Spinal cord (tissue), 9 donors: ENCODE measurements at regions not wholly inside any gene's neighbourhood (a gene's known extent, or its start where the extent isn't known, plus 50 kb on each side); places are given as distances from the start of the nearest gene placed in this dataset.

ENCODE experiments used
- DNase-seq, 6 donors: peaks; one replicate each; pipeline versions ENCODE4 v3.0.0 to v3.0.0-alpha.2; 2013 to 2015; ENCODE audit warnings: low spot score in 6 of 6, low read depth in 4 of 6
- H3K27ac ChIP-seq: one replicate; pipeline ENCODE4 v1.5.1; 2013; ENCODE audit warnings: low read depth, low read length, control low read depth
- H3K27me3 ChIP-seq: one replicate; pipeline ENCODE4 v1.6.1; 2013; ENCODE audit warnings: low read length; ENCODE audit not compliant: control insufficient read depth, insufficient read depth
- H3K36me3 ChIP-seq: one replicate; pipeline ENCODE4 v1.6.1; 2013; ENCODE audit warnings: low read length; ENCODE audit not compliant: control insufficient read depth, insufficient read depth
- H3K4me1 ChIP-seq: one replicate; pipeline ENCODE4 v1.6.1; 2013; ENCODE audit warnings: low read length; ENCODE audit not compliant: control insufficient read depth, insufficient read depth
- H3K4me3 ChIP-seq: one replicate; pipeline ENCODE4 v1.5.1; 2013; ENCODE audit warnings: low read depth, low read length, control low read depth
- H3K9me3 ChIP-seq: one replicate; pipeline ENCODE4 v1.6.1; 2013; ENCODE audit warnings: low read length; ENCODE audit not compliant: control insufficient read depth, insufficient read depth
- WGBS: methylation state at CpG from one replicate; pipeline ENCODE4 v1.1.5; 2013; ENCODE audit warnings: missing lambda C conversion rate; ENCODE audit not compliant: insufficient coverage; 5-methylcytosine and 5-hydroxymethylcytosine counted together
- donor health status: healthy.

GRCh38 chr16:82567175-82567574 is 59.6 kb upstream of the CDH13 start:
- Histone ChIP-seq H3K27ac (no peak overlapping the region), H3K9me3 (peaks cover 2% of the 10 kb centered on the region), H3K27me3 (no peaks in the 10 kb centered on the region), H3K36me3 (no peaks in the 10 kb centered on the region), H3K4me3 (no peak overlapping the region), H3K4me1 (no peaks in the 10 kb centered on the region)
- peak in 2 of 6 donors; percentile 32 to 81 for DNase-seq
- WGBS: 89% methylated on average over 3 of the region's 5 CpGs

GRCh38 chr16:82563401-82563800 is 63.4 kb upstream of the CDH13 start:
- peaks cover 2% of the 10 kb centered on the region for H3K9me3 ChIP-seq
- H3K27ac ChIP-seq: no peak overlapping the region
- H3K27me3 ChIP-seq: no peaks in the 10 kb centered on the region
- WGBS: no CpG with 5 or more reads among the region's 3 CpGs
- DNase-seq: no peak
- H3K4me3 ChIP-seq: no peak overlapping the region
- no peaks in the 10 kb centered on the region for H3K36me3 ChIP-seq
- H3K4me1 ChIP-seq: no peaks in the 10 kb centered on the region

DNA sequence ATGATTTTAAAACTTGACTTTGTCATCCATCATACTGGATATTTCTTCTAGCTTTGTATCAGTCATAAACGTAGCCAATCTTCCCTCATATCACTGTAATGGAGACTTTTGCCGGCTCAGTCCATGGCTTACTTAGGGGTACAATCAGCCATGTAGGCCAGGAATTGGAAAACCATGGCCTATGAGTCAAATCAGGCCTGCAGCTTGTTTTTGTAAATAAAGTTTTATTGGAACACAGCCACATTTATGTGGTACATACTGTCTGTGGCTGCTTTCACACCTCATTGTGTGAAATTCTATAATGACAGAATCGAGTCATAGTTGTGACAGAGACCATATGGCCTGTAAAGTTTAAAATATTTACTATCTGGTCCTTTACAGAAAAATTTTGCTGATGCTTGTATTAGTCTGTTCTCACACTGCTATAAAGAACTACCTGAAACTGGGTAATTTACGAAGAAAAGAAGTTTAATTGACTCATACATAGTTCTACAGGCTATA is 64.5 kb upstream of the CDH13 start:
- Histone ChIP-seq H3K4me1 (no peaks in the 10 kb centered on the region), H3K27me3 (no peaks in the 10 kb centered on the region), H3K9me3 (peaks cover 2% of the 10 kb centered on the region), H3K27ac (no peak overlapping the region), H3K36me3 (no peaks in the 10 kb centered on the region), H3K4me3 (no peak overlapping the region)
- no CpG with 5 or more reads among the region's 4 CpGs for WGBS
- DNase-seq: peak in 1 of 6 donors; percentile 38

DNA sequence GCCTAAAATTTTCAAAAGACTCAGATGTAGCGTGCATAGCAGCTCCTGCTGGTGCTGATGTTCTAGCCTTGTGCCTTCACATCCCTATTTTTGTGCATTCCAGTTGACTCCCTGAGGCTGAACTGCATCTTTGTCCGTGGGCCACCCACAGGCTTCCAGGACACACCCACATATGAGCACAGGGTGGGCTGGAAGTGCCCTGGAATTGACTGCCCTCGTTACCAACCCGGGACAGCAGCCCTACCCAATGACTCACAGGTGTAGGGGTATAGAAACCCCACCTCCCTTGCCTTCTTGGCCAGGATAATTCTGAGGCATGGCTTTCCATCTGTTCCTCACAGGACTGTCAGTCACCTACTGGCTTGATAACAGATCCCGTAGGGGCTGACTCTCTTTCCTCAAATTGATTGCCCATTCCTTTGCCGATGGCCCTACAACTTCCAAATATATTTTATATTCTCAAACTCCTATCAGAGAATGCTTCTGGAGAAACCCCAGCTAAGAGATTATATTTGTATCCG is 65.9 kb upstream of the CDH13 start:
- 74% methylated on average over 5 of the region's 7 CpGs for WGBS
- DNase-seq: no peak
- Histone ChIP-seq H3K9me3 (peaks cover 2% of the 10 kb centered on the region), H3K4me1 (no peaks in the 10 kb centered on the region), H3K27me3 (no peaks in the 10 kb centered on the region), H3K36me3 (no peaks in the 10 kb centered on the region), H3K4me3 (no peak overlapping the region), H3K27ac (no peak overlapping the region)

DNA sequence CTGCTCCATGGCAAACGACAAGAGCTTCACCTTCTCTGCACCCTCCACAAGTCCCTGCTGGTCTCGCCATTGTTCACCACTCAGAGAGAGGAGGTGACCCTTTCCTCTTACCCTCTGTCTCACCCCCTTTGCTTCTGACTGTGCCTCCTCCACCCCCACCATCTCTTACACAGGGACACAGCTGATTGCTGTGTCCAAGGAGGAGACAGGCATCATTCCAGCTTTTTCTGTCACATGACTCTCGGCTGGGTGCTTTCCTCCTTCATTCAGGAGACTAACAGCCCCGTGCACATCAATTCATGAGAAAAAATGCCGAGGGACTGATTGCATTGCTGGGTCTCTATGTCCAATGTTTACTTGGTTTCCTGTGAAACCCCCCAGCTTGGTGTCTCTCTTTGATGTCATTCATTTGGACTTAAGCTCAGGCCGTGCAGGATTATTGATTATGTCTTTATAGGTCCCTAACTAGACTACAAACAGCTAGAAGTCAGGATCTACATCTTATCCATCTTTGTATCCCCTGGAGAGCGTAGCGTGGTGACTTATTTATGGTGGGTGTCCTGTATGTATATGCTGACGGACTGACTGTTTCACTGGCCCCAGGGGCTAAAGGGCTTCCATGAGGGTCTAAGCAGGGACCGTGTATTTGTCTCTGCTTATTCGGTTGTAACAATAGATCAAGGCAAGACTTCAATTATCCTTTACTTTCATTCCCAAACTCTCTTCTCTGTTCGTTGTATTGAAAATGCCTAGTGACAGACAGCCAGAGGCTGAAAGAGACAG is 82.2 kb upstream of the CDH13 start:
- peak in 2 of 6 donors; percentile 67 to 72 for DNase-seq
- Histone ChIP-seq H3K36me3 (no peaks in the 10 kb centered on the region), H3K4me3 (no peak overlapping the region), H3K9me3 (no peaks in the 10 kb centered on the region), H3K4me1 (peaks cover 7% of the 10 kb centered on the region), H3K27me3 (no peaks in the 10 kb centered on the region), H3K27ac (no peak overlapping the region)
- WGBS: 21% methylated on average over 6 of the region's 12 CpGs

DNA sequence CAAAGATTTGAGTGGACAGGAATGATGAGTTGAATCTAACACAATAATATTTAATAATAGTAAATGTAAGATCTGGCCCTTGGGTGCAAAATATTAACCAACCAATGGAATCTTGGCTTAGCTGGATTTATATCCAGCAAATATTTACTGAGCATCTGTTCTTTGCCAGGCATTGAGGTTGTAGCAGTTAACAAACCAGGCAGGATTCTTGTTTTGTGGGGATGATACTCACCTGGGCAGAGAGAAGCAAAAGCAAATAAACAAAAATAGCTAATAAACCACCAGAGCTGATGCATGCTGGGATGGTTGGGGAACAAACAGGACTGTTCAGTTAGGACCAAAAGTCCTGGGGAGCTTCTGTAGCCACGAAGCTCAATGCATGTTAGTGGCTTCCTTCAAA is 84.1 kb upstream of the CDH13 start:
- Histone ChIP-seq H3K9me3 (no peaks in the 10 kb centered on the region), H3K4me1 (peaks cover 7% of the 10 kb centered on the region), H3K27me3 (no peaks in the 10 kb centered on the region), H3K27ac (no peak overlapping the region), H3K4me3 (no peak overlapping the region), H3K36me3 (no peaks in the 10 kb centered on the region)
- DNase-seq: no peak
- WGBS: 88% methylated on average over 1 of the region's 1 CpG

DNA sequence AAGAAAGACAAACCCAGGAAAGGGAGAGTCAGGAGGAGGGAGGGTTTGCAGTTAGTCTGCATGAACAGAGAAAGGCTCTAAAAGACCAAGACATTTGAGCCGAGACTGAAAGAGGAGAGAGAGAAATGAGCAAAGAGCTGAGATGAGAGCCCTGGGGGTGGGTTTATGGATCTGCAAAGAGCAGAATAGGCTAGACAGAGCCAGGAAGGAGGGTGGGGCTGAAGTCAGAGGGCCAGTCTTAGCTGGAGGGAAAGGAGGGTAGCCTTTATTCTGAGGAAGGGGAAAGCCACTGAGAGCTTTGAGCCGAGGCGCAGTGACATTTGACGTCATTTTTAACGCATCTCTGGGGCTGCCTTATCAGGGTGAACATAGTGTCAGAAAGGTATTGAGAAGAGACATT is 85.7 kb upstream of the CDH13 start:
- H3K4me3 ChIP-seq: no peak overlapping the region
- peaks cover 7% of the 10 kb centered on the region for H3K4me1 ChIP-seq
- DNase-seq: no peak
- H3K36me3 ChIP-seq: no peaks in the 10 kb centered on the region
- no peaks in the 10 kb centered on the region for H3K27me3 ChIP-seq
- peaks cover 2% of the 10 kb centered on the region for H3K9me3 ChIP-seq
- H3K27ac ChIP-seq: no peak overlapping the region
- 88% methylated on average over 4 of the region's 5 CpGs for WGBS

GRCh38 chr16:82535764-82536163 is 91.0 kb upstream of the CDH13 start:
- Histone ChIP-seq H3K27ac (no peak overlapping the region), H3K9me3 (peaks cover 2% of the 10 kb centered on the region), H3K4me1 (no peaks in the 10 kb centered on the region), H3K36me3 (no peaks in the 10 kb centered on the region), H3K4me3 (no peak overlapping the region), H3K27me3 (no peaks in the 10 kb centered on the region)
- WGBS: 71% methylated on average over 1 of the region's 2 CpGs
- DNase-seq: no peak

DNA sequence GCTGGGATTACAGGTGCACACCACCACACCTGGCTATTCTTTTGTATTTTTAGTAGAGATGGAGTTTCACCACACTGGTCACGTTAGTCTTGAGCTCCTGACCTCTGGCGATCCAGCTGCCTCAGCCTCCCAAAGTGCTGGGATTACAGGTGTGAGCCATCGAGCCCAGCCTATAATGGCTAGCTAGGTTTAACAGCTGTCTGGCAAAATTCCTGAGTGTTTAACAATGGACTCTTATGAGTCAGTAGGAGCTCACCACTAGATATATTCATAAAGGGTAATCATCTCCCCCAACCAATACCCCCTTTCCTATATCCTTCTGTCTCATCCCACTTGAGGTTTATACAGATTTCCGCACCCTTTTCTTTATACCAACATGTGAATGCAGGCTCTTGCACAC is 91.5 kb upstream of the CDH13 start:
- Histone ChIP-seq H3K9me3 (peaks cover 2% of the 10 kb centered on the region), H3K27me3 (no peaks in the 10 kb centered on the region), H3K4me1 (no peaks in the 10 kb centered on the region), H3K36me3 (no peaks in the 10 kb centered on the region), H3K4me3 (no peak overlapping the region), H3K27ac (no peak overlapping the region)
- 87% methylated on average over 3 of the region's 4 CpGs for WGBS
- no peak for DNase-seq

GRCh38 chr16:82533189-82533588 is 93.6 kb upstream of the CDH13 start:
- H3K27ac ChIP-seq: no peak overlapping the region
- no peak for DNase-seq
- WGBS: 29% methylated on average over 1 of the region's 4 CpGs
- no peaks in the 10 kb centered on the region for H3K36me3 ChIP-seq
- no peaks in the 10 kb centered on the region for H3K27me3 ChIP-seq
- no peaks in the 10 kb centered on the region for H3K4me1 ChIP-seq
- no peak overlapping the region for H3K4me3 ChIP-seq
- peaks cover 3% of the 10 kb centered on the region for H3K9me3 ChIP-seq
